HG02973 (cell line): ENCODE measurements at regions not wholly inside any gene's neighbourhood (a gene's known extent, or its start where the extent isn't known, plus 50 kb on each side); places are given as distances from the start of the nearest gene placed in this dataset.
"Not testable (repeated sequence)": the region's sequence is repeated elsewhere in the genome, so short reads cannot be mapped to it uniquely, and the experiment has no call there.

Source experiments
- ATAC-seq: cut with Tn5 transposase; IDR thresholded peaks from one replicate; pipeline ENCODE4 v1.9.1; 2021; ENCODE audit warnings: moderate library complexity; ENCODE audit not compliant: unreplicated experiment

DNA sequence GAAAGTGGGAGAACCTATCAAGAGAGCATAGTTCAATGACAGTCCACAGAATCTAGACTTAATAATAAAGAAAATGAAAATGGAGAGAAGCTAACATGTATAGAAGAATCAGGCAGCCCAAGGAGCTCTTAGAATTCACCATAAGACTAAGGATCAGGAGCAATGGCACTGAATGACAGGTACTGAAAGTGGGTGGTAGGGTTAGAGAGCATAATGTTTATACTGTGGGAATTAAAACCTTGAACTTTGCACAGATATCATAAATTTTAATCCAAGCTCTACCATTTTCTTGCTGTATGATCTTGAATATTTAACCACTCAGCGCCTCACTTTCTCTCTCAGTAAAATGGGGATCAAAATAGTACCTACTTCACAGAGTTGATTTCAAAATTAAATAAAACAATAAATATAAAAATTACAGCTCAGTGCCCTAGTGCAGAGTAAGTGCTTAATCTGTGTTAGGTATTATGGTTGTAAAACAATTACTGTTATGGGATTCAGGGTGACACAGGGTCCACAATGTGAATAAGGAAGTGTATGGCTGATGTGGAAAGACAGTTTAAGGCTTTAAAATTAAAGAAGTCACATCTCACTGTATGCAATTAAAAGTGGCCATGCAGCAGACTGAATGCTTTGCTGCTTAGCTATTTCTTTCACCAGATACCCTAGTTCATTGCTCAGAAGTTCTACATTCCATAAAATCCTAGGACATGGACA is 319.8 kb downstream of the HINT1 start:
- ATAC-seq, result no peak

DNA sequence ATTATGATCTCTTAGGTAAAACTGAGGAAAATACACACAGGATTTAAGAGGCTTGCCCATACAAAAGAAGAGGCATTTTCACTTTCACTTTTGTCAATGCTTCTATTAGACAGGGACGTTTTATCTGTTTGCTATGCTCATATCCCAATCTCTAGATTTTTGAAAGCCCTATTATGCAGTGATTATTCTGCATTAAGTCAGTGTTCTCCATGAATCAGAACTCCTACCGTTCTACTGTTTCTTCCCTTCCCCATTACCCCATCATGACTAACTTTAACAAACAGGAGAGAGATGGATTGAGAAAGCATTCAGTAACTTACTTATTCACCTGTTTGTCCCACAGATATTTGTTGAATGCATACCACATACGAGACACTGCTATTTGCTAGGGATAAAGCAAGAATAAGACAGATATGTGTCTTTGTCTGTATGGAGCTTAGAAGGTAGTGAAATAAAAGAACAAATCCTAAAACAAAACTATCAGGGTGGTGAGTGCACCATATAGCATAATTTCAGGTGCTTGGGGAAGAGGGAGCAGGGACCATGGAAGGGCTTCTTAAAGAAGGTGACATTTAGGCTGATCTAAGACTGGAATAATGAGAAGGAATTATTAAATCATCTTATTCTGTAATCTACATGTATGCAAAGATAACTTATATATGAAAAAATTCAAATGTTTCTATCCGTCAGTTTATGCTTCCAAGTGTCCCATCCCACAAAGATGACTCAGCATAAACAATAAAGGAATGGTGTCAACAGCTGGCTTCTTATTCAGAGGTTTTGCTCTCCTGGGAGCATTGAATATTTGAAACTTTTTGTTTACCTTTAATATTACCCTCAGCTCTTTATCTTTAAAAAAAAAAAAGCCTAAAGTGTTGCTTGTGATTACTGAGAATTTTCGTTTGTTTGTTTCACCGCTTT is 328.1 kb downstream of the HINT1 start:
- peak; percentile 92 for ATAC-seq

DNA sequence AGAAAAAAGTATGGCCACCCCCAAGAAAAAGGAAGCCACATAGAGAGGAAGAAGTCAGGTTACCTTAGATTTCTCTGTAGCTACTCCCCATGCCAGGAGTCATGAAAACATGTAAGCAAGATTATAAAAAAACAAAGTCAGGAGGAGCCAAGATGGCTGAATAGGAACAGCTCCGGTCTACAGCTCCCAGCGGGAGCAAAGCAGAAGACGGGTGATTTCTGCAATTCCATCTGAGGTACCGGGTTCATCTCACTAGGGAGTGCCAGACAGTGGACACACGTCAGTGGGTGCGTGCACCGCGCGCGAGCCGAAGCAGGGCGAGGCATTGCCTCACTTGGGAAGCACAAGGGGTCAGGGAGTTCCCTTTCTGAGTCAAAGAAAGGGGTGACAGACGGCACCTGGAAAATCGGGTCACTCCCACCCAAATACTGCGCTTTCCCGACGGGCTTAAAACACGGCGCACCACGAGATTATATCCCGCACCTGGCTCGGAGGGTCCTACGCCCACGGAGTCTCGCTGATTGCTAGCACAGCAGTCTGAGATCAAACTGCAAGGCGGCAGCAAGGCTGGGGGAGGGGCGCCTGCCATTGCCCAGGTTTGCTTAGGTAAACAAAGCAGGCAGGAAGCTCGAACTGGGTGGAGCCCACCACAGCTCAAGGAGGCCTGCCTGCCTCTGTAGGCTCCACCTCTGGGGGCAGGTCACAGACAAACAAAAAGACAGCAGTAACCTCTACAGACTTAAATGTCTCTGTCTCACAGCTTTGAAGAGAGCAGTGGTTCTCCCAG is 347.3 kb downstream of the HINT1 start:
- not testable (repeated sequence) for ATAC-seq

DNA sequence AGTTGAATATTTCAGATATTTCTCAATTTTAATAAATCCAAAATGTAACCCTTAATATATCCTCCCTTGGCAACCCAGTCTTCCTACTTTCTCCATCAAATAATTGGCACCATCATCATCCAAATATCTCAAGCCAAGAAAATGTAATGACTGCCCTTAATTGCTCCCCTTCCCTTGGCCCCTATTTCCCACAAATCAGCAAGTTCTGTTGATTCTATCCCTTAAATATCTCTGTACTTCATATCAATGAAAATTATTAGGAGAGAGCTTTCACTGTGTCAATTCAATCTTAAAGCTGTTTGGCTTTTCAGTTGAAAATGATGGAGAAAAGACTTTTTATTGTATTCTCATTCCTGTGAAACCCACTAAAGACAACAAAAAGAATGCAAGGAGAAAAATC is 349.8 kb downstream of the HINT1 start:
- ATAC-seq, result no peak

- no peak for ATAC-seq
Observed at GRCh38 chr5:130808691-130809090, 356.4 kb downstream of the HINT1 start.

DNA sequence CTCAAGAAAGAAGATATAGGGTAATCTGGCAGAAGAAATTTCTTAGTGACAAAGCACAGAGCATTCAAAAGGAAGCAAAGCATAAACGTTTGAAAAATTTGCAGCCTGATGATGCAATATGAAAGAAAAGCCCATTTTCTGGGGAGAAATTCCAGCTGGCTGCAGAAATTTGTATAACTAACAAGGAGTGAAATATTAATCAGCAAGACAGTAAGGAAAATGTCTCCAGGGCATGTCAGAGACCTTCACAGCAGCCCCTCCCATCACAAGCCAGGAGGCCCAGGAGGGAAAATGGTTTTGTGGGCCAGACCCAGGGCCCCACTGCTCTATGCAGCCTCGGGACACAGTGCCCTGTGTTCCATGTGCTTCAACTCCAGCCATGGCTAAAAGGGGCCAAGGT is 359.4 kb downstream of the HINT1 start:
- no peak for ATAC-seq

DNA sequence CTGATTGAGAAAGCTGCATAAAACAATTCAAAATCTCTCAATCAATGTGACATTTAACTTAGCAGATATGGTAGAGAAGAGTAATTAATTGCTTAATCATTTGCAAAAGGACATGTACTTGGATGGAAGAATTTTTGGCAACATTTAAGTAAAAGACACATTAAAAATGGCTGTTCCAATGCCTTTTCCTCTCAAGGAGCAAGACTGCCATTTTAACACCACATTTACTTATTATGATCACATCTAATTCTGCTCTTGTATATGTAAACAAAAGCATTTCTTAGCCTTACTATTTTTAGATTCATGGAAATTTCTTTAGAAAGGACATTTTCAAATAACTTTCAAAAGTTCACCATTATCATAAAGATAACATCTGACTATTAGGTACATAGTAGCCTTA is 360.0 kb downstream of the HINT1 start:
- ATAC-seq, result no peak

GRCh38 chr5:130801963-130802362 is 363.1 kb downstream of the HINT1 start:
- no peak for ATAC-seq

- ATAC-seq, result no peak
Observed at GRCh38 chr5:130799015-130799414, 366.0 kb downstream of the HINT1 start.

- no peak for ATAC-seq
Observed at GRCh38 chr5:130797303-130797702, 367.8 kb downstream of the HINT1 start.

- ATAC-seq, result no peak
Observed at GRCh38 chr5:130796902-130797301, 368.2 kb downstream of the HINT1 start.

GRCh38 chr5:130796032-130796431 is 369.0 kb downstream of the HINT1 start:
- no peak for ATAC-seq

GRCh38 chr5:130795037-130795436 is 370.0 kb downstream of the HINT1 start:
- ATAC-seq, result no peak

- ATAC-seq, result no peak
Observed at GRCh38 chr5:130777794-130778193, 387.3 kb downstream of the HINT1 start.

GRCh38 chr5:130773813-130774212 is 391.2 kb downstream of the HINT1 start:
- ATAC-seq, result no peak

GRCh38 chr5:130762031-130762430 is 403.0 kb downstream of the HINT1 start:
- no peak for ATAC-seq

GRCh38 chr5:130759061-130759460 is 406.0 kb downstream of the HINT1 start:
- ATAC-seq, result no peak

DNA sequence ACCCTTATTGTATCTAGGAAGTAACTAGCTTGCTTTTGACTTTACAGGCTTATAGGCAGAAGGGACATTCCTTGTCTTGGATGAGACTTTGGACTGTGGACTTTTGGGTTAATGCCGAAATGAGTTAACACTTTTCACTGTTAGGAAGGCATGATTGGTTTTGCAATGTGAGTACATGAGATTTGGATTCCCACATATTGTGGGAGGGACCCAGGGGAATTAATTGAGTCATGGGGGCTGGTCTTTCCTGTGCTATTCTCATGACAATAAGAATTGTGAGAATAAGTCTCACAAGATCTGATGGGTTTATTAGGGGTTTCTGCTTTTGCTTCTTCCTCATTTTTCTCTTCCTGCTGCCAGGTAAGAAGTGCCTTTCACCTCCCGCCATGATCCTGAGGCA is 417.5 kb downstream of the HINT1 start:
- ATAC-seq, result no peak

DNA sequence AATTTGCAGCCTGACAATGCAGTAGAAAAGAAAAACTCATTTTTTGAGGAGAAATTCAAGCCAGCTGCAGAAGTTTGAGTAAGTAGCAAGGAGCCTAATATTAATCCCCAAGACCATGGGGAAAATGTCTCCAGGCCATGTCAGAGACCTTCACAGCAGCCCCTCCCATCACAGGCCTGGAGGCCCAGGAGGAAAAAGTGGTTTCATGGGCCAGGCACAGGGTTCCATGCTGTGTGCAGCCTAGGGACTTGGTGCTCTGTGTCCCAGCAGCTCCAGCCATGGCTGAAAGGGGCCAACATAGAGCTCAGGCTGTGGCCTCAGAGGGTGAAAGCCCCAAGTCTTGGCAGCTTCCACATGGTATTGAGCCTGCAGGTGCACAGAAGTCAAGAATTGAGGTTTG is 418.4 kb downstream of the HINT1 start:
- not testable (repeated sequence) for ATAC-seq

- ATAC-seq, result no peak
Observed at GRCh38 chr5:130743092-130743491, 422.0 kb downstream of the HINT1 start.

- ATAC-seq, result no peak
Observed at GRCh38 chr5:130740047-130740569, 424.9 kb downstream of the HINT1 start.
